HepG2 (cell line): ENCODE measurements at regions not wholly inside any gene's neighbourhood (a gene's known extent, or its start where the extent isn't known, plus 50 kb on each side); places are given as distances from the start of the nearest gene placed in this dataset.

Experiments used
- ATAC-seq: fragments of 200-7000 bp; cut with Tn5 transposase; 3 replicates; pipeline ENCODE4 v1.9.1; 2020; ENCODE audit warnings: mild to moderate bottlenecking, moderate library complexity
- BruUV-seq: library from RNA; stranded (reverse); fragments of 400-500 nt; replicated peaks from 2 replicates; lab custom pipeline; 2021; lab: Mats Ljungman, UMichigan
- CTCF ChIA-PET: fragments of 300-600 bp; formaldehyde crosslinking; extraction: SDS; loops from one replicate; lab custom pipeline; 2021; ENCODE audit warnings: low total read pairs, inconsistent platforms, low intra/inter-chr PET ratio; lab: Yijun Ruan, JAX
- POLR2A ChIA-PET: fragments of 350-600 bp; sonication (Branson Sonifier 250); formaldehyde crosslinking; loops from one replicate; lab custom pipeline; 2020; ENCODE audit warnings: antibody characterized with exemption, inconsistent platforms; lab: Yijun Ruan, JAX
- DNase-seq: peaks from one replicate; pipeline ENCODE4 v3.0.0-alpha.2; 2015; ENCODE audit warnings: low spot score
- FAIRE-seq: peaks from 3 replicates; lab custom pipeline; 2011; peaks lifted over from hg19 to GRCh38; lab: Jason Lieb, UNC
- H2AFZ ChIP-seq: one replicate; pipeline ENCODE4 v1.6.1; 2011; ENCODE audit warnings: low read length, inconsistent platforms
- H3K27ac ChIP-seq: fragments of 300-600 bp; 3 replicates; pipeline ENCODE4 v1.8.0; 2011; ENCODE audit warnings: mixed run types, mild to moderate bottlenecking, mixed read lengths, low read length, inconsistent platforms; ENCODE audit not compliant: insufficient read depth; ENCODE audit errors: extremely low read length
- H3K27me3 ChIP-seq, 2 experiments: fragments of 200-600 bp in 1 of 2; 2 replicates in 1 of 2; 3 replicates in 1 of 2; pipeline versions ENCODE4 v1.6.0 to v1.8.0; 2011; ENCODE audit warnings: low read length in 2 of 2, mild to moderate bottlenecking in 2 of 2, moderate library complexity in 2 of 2, inconsistent platforms in 1 of 2; ENCODE audit not compliant: insufficient read depth in 2 of 2, control insufficient read depth in 1 of 2
- H3K36me3 ChIP-seq, 2 experiments: fragments of 200-600 bp in 1 of 2; replicated peaks in 1 of 2; 2 replicates in 1 of 2; 3 replicates in 1 of 2; pipeline versions ENCODE4 v1.5.1 to v1.8.0; 2011; ENCODE audit warnings: low read length in 2 of 2, inconsistent platforms in 1 of 2; ENCODE audit not compliant: insufficient read depth in 2 of 2, control insufficient read depth in 1 of 2
- H3K4me1 ChIP-seq: 2 replicates; pipeline ENCODE4 v1.5.1; 2012; ENCODE audit warnings: low read length, inconsistent platforms; ENCODE audit not compliant: insufficient read depth
- H3K4me2 ChIP-seq: 2 replicates; pipeline ENCODE4 v1.6.0; 2011; ENCODE audit warnings: low read depth, low read length, inconsistent platforms
- H3K4me3 ChIP-seq, 3 experiments: fragments of 200-600 bp in 1 of 3; sonication (generic), shearing (Covaris generic) in 1 of 3; replicated peaks in 1 of 3; 2 replicates each; pipeline ENCODE4 v1.5.1; 2011 to 2016; ENCODE audit warnings: low read length in 3 of 3, inconsistent platforms in 2 of 3, low read depth in 2 of 3, mild to moderate bottlenecking in 2 of 3, control low read depth in 1 of 3, mixed read lengths in 1 of 3; ENCODE audit not compliant: insufficient read depth in 1 of 3
- H3K79me2 ChIP-seq: one replicate; pipeline ENCODE4 v1.6.1; 2011; ENCODE audit warnings: low read length, inconsistent platforms; ENCODE audit not compliant: insufficient read depth
- H3K9ac ChIP-seq: 2 replicates; pipeline ENCODE4 v1.6.0; 2011; ENCODE audit warnings: mild to moderate bottlenecking, low read depth, low read length, inconsistent platforms; ENCODE audit not compliant: insufficient read depth
- H3K9me3 ChIP-seq: 2 replicates; pipeline ENCODE4 v1.5.1; 2012; ENCODE audit warnings: mild to moderate bottlenecking, low read length
- H4K20me1 ChIP-seq: 2 replicates; pipeline ENCODE4 v1.6.0; 2011; ENCODE audit warnings: inconsistent platforms, mild to moderate bottlenecking, low read length, moderate library complexity; ENCODE audit not compliant: insufficient read depth
- ATF7 ChIP-seq, 2 experiments: fragments of 450-650 bp in 1 of 2; sonication (generic) in 1 of 2; formaldehyde crosslinking in 1 of 2; IDR thresholded peaks; 2 replicates each; pipeline versions ENCODE4 v1.4.0 to v1.6.1; 2016 to 2020; ENCODE audit warnings: antibody characterized with exemption in 1 of 2, mild to moderate bottlenecking in 1 of 2, missing genetic modification reagents in 1 of 2
- ELF1 ChIP-seq: sonication (generic); formaldehyde crosslinking; IDR thresholded peaks from 2 replicates; pipeline ENCODE4 v1.4.0; 2020; ENCODE audit warnings: missing genetic modification reagents
- ETV6 ChIP-seq: sonication (generic); formaldehyde crosslinking; conservative IDR thresholded peaks from 2 replicates; pipeline ENCODE4 v1.4.0; 2020; ENCODE audit warnings: missing genetic modification reagents
- HMG20B ChIP-seq: conservative IDR thresholded peaks from 2 replicates; pipeline ENCODE4 v1.6.1; 2016; ENCODE audit warnings: missing genetic modification reagents, missing compliant biosample characterization
- HNF4A ChIP-seq: sonication (generic); formaldehyde crosslinking; IDR thresholded peaks from 2 replicates; pipeline ENCODE4 v1.4.0; 2020; ENCODE audit warnings: missing genetic modification reagents
- HOXA5 ChIP-seq: sonication (generic); formaldehyde crosslinking; IDR thresholded peaks from 2 replicates; pipeline ENCODE4 v1.4.0; 2020; ENCODE audit warnings: missing genetic modification reagents
- NCOA1 ChIP-seq: sonication (generic); formaldehyde crosslinking; IDR thresholded peaks from 2 replicates; pipeline ENCODE4 v1.9.0; 2021; ENCODE audit warnings: missing genetic modification reagents
- PITX1 ChIP-seq: sonication (generic); formaldehyde crosslinking; IDR thresholded peaks from 2 replicates; pipeline ENCODE4 v1.5.1; 2020; ENCODE audit warnings: mild to moderate bottlenecking, missing genetic modification reagents
- RXRA ChIP-seq: sonication (generic); formaldehyde crosslinking; IDR thresholded peaks from 2 replicates; pipeline ENCODE4 v1.5.1; 2020; ENCODE audit warnings: missing genetic modification reagents
- ZNF768 ChIP-seq: sonication (generic); formaldehyde crosslinking; IDR thresholded peaks from 2 replicates; pipeline ENCODE4 v1.4.0; 2020; ENCODE audit warnings: missing genetic modification reagents
- WGBS: methylation state at CpG from one replicate; pipeline ENCODE4 v1.1.6; 2017; ENCODE audit warnings: low lambda C conversion rate; 5-methylcytosine and 5-hydroxymethylcytosine counted together
- in situ Hi-C: cut with HindIII; loops from 2 replicates; pipeline ENCODE4 v1.10.0; 2017; ENCODE audit warnings: low pct_unique_long_range_greater_than_20kb; ENCODE audit not compliant: extremely low pct_ligation_motif_present
- intact Hi-C: fragments of 100-400 bp; cut with micrococcal nuclease; formaldehyde crosslinking; loops from one replicate; pipeline ENCODE4 v1.10.0; 2022; ENCODE audit not compliant: unreplicated experiment
- TF ChIP-seq, protein P1 (sequence below): sonication (generic); formaldehyde crosslinking; IDR thresholded peaks from 2 replicates; pipeline ENCODE4 v1.9.0; 2021; ENCODE audit warnings: missing genetic modification reagents, mild to moderate bottlenecking, borderline replicate concordance
- TF ChIP-seq, protein P2 (sequence below): sonication (generic); formaldehyde crosslinking; IDR thresholded peaks from 2 replicates; pipeline ENCODE4 v1.8.1; 2022; ENCODE audit warnings: mild to moderate bottlenecking, missing genetic modification reagents
- TF ChIP-seq, protein P3 (sequence below), 2 experiments: IDR thresholded peaks; 2 replicates each; pipeline ENCODE4 v1.6.1; 2011 to 2012; ENCODE audit warnings: low read length in 2 of 2, borderline replicate concordance in 1 of 2, low read depth in 1 of 2, mild to moderate bottlenecking in 1 of 2, moderate library complexity in 1 of 2
- TF ChIP-seq, protein P4 (sequence below): sonication (generic); formaldehyde crosslinking; conservative IDR thresholded peaks from 2 replicates; pipeline ENCODE4 v1.8.0; 2022; ENCODE audit warnings: missing genetic modification reagents
- TF ChIP-seq, protein P5 (sequence below): IDR thresholded peaks from 2 replicates; pipeline ENCODE4 v1.6.1; 2012; ENCODE audit warnings: inconsistent platforms

DNA sequence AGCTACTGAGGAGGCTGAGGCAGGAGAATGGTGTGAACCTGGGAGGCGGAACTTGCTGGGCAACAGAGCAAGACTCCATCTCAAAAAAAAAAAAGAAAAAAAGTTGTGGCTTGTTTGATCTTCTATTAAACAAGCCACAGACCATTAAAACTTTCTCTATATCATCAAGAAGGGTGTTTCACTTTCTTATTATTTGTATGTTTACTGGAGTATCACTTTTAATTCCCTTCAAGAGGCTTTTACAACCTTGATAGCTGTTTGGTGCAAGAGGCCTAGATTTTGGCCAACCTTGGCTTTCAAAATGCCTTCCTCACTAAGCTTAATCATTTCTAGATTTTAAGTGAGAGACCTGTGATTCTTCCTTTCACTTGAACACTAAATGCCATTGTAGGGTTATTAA is 339.1 kb downstream of the TSN start (continued):
- no peak for TF ChIP-seq HMG20B (CRISPR knock-in tag)
- no peak for TF ChIP-seq ATF7 (IDR thresholded peaks at IDR 0.05)
- no peak for TF ChIP-seq ATF7 (CRISPR knock-in tag; IDR thresholded peaks at IDR 0.05)
- TF ChIP-seq NCOA1 (CRISPR knock-in tag), result no peak
- TF ChIP-seq, protein P1, sequence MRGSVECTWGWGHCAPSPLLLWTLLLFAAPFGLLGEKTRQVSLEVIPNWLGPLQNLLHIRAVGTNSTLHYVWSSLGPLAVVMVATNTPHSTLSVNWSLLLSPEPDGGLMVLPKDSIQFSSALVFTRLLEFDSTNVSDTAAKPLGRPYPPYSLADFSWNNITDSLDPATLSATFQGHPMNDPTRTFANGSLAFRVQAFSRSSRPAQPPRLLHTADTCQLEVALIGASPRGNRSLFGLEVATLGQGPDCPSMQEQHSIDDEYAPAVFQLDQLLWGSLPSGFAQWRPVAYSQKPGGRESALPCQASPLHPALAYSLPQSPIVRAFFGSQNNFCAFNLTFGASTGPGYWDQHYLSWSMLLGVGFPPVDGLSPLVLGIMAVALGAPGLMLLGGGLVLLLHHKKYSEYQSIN (CRISPR knock-in tag), result no peak
- no peak for TF ChIP-seq ELF1
- no peak for TF ChIP-seq HOXA5 (CRISPR knock-in tag)
- TF ChIP-seq ZNF768 (CRISPR knock-in tag), result no peak
- TF ChIP-seq, protein P2, sequence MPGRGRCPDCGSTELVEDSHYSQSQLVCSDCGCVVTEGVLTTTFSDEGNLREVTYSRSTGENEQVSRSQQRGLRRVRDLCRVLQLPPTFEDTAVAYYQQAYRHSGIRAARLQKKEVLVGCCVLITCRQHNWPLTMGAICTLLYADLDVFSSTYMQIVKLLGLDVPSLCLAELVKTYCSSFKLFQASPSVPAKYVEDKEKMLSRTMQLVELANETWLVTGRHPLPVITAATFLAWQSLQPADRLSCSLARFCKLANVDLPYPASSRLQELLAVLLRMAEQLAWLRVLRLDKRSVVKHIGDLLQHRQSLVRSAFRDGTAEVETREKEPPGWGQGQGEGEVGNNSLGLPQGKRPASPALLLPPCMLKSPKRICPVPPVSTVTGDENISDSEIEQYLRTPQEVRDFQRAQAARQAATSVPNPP (CRISPR knock-in tag), result no peak

DNA sequence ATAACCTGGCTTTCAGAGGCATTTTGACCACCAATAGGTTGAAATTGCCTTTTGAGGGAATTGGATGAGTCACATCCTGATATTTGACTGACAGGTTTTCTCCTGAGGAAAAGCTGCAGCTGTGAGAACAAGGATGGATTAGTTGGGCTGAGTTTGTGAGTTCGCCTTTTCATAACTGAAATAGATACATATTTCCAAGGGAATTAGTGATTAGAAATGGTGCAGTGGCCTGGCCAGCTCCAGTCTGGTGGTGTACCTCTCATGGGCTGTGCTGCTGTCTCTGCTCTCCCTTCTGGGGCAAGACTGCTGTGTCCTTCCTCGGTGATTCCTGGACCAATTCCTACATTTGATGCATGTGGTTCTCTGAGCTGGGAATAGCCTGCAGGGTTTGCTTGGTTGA is 341.3 kb downstream of the TSN start:
- in situ Hi-C loops (no loop called here), intact Hi-C loops (no loop called here)
- ATAC-seq, result no peak
- POLR2A ChIA-PET, result no interaction called here
- no peaks in the 10 kb centered on the region for H3K4me1 ChIP-seq
- no peak overlapping the region for H3K4me2 ChIP-seq
- no peak for DNase-seq
- H3K27ac ChIP-seq, result no peak overlapping the region
- WGBS, result 3% methylated on average over 2 of the region's 2 CpGs
- CTCF ChIA-PET, result no interaction called here
- H2AFZ ChIP-seq, result no peak overlapping the region
- no peak overlapping the region for H3K9ac ChIP-seq
- no peaks in the 10 kb centered on the region for H3K36me3 ChIP-seq
- no peak overlapping the region for H3K4me3 ChIP-seq
- no peak for FAIRE-seq
- H3K27me3 ChIP-seq, result no peaks in the 10 kb centered on the region; a peak in 1 of 5 replicates
- no peaks in the 10 kb centered on the region for H3K79me2 ChIP-seq
- no peaks in the 10 kb centered on the region for H4K20me1 ChIP-seq
- BruUV-seq, result no TSS peak
- H3K9me3 ChIP-seq, result no peaks in the 10 kb centered on the region
- no peak for TF ChIP-seq ETV6 (CRISPR knock-in tag)
- TF ChIP-seq, protein P3, sequence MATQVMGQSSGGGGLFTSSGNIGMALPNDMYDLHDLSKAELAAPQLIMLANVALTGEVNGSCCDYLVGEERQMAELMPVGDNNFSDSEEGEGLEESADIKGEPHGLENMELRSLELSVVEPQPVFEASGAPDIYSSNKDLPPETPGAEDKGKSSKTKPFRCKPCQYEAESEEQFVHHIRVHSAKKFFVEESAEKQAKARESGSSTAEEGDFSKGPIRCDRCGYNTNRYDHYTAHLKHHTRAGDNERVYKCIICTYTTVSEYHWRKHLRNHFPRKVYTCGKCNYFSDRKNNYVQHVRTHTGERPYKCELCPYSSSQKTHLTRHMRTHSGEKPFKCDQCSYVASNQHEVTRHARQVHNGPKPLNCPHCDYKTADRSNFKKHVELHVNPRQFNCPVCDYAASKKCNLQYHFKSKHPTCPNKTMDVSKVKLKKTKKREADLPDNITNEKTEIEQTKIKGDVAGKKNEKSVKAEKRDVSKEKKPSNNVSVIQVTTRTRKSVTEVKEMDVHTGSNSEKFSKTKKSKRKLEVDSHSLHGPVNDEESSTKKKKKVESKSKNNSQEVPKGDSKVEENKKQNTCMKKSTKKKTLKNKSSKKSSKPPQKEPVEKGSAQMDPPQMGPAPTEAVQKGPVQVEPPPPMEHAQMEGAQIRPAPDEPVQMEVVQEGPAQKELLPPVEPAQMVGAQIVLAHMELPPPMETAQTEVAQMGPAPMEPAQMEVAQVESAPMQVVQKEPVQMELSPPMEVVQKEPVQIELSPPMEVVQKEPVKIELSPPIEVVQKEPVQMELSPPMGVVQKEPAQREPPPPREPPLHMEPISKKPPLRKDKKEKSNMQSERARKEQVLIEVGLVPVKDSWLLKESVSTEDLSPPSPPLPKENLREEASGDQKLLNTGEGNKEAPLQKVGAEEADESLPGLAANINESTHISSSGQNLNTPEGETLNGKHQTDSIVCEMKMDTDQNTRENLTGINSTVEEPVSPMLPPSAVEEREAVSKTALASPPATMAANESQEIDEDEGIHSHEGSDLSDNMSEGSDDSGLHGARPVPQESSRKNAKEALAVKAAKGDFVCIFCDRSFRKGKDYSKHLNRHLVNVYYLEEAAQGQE (IDR thresholded peaks at IDR 0.05; ENCODE audit: borderline replicate concordance in 1 of 2, low read depth in 1 of 2, low read length in 2 of 2), result no peak
- no peak for TF ChIP-seq HNF4A (CRISPR knock-in tag)
- TF ChIP-seq, protein P4, sequence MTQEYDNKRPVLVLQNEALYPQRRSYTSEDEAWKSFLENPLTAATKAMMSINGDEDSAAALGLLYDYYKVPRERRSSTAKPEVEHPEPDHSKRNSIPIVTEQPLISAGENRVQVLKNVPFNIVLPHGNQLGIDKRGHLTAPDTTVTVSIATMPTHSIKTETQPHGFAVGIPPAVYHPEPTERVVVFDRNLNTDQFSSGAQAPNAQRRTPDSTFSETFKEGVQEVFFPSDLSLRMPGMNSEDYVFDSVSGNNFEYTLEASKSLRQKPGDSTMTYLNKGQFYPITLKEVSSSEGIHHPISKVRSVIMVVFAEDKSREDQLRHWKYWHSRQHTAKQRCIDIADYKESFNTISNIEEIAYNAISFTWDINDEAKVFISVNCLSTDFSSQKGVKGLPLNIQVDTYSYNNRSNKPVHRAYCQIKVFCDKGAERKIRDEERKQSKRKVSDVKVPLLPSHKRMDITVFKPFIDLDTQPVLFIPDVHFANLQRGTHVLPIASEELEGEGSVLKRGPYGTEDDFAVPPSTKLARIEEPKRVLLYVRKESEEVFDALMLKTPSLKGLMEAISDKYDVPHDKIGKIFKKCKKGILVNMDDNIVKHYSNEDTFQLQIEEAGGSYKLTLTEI, result no peak
- TF ChIP-seq, protein P5, sequence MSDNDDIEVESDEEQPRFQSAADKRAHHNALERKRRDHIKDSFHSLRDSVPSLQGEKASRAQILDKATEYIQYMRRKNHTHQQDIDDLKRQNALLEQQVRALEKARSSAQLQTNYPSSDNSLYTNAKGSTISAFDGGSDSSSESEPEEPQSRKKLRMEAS, result no peak
- no peak for TF ChIP-seq PITX1 (CRISPR knock-in tag)
- TF ChIP-seq RXRA (CRISPR knock-in tag), result no peak
